Prostate gland (tissue), 2 donors: ENCODE measurements at regions not wholly inside any gene's neighbourhood (a gene's known extent, or its start where the extent isn't known, plus 50 kb on each side); places are given as distances from the start of the nearest gene placed in this dataset.

Experiments used
- DNase-seq: peaks from one replicate; pipeline ENCODE4 v3.0.0-alpha.2; 2019; ENCODE audit warnings: low spot score
- H3K27ac ChIP-seq, 2 donors: fragments of 200-600 bp; sonication (generic); 2 replicates each; pipeline ENCODE4 v1.5.1; 2017 to 2019
- H3K27me3 ChIP-seq: fragments of 200-600 bp; sonication (generic); replicated peaks from 2 replicates; pipeline ENCODE4 v1.5.1; 2019; ENCODE audit not compliant: insufficient read depth
- H3K36me3 ChIP-seq, 2 donors: fragments of 200-600 bp; sonication (generic); 1 replicate in 1 of 2; 2 replicates in 1 of 2; pipeline versions ENCODE4 v1.5.1 to v1.8.1; 2017 to 2019
- H3K4me1 ChIP-seq: fragments of 200-600 bp; sonication (generic); replicated peaks from 2 replicates; pipeline ENCODE4 v1.5.1; 2019
- H3K4me3 ChIP-seq, 2 donors: fragments of 200-600 bp; sonication (generic); 2 replicates each; pipeline ENCODE4 v1.5.1; 2017 to 2019
- H3K9me3 ChIP-seq: fragments of 200-600 bp; sonication (generic); 2 replicates; pipeline ENCODE4 v1.5.1; 2017
- POLR2A ChIP-seq: fragments of 450-650 bp; IDR thresholded peaks from one replicate; pipeline ENCODE4 v1.6.1; 2016; ENCODE audit warnings: antibody characterized with exemption, mild to moderate bottlenecking
- POLR2AphosphoS5 ChIP-seq: sonication (generic); formaldehyde crosslinking; IDR thresholded peaks from one replicate; pipeline ENCODE4 v1.6.1; 2017; ENCODE audit warnings: antibody characterized with exemption
- WGBS: methylation state at CpG from one replicate; pipeline ENCODE4 v1.1.5; 2018; 5-methylcytosine and 5-hydroxymethylcytosine counted together
- intact Hi-C: fragments of 100-400 bp; cut with DNase I; formaldehyde crosslinking; loops from one replicate; pipeline ENCODE4 v1.14.2; 2022
- TF ChIP-seq, protein P1 (sequence below), 4 experiments: fragments of 200-600 bp in 2 of 4; fragments of 450-650 bp in 2 of 4; sonication (generic) in 2 of 4; IDR thresholded peaks; 1 replicate in 3 of 4; 2 replicates in 1 of 4; pipeline ENCODE4 v1.5.1; 2016 to 2019; ENCODE audit warnings: antibody characterized with exemption in 4 of 4, mild to moderate bottlenecking in 2 of 4, moderate library complexity in 2 of 4

DNA sequence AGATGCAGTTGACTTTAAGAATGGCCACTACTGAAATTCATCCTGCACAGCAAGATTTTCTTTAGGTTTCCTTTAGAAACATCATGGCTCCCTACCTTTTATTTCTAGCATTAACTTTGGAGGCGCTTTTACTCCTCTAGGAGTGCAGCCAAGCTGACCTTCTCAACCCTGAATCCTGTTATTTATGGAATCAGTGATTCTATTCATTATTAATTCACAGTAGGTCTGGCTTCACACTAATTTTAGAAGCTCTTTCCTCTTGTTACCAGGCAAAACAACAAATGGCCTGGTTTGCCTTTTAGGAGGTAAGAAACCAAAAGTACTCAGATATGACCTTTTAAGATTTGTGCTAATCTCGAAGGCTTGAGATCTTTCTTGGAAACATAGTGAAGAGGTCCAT is 93.0 kb upstream of the PELI1 start:
- H3K4me3 ChIP-seq: no peak overlapping the region
- no peaks in the 10 kb centered on the region for H3K9me3 ChIP-seq
- 91% methylated on average over 2 of the region's 2 CpGs for WGBS
- no peaks in the 10 kb centered on the region for H3K27me3 ChIP-seq
- intact Hi-C loops: no loop called here
- H3K4me1 ChIP-seq: no peaks in the 10 kb centered on the region
- TF ChIP-seq, protein P1, sequence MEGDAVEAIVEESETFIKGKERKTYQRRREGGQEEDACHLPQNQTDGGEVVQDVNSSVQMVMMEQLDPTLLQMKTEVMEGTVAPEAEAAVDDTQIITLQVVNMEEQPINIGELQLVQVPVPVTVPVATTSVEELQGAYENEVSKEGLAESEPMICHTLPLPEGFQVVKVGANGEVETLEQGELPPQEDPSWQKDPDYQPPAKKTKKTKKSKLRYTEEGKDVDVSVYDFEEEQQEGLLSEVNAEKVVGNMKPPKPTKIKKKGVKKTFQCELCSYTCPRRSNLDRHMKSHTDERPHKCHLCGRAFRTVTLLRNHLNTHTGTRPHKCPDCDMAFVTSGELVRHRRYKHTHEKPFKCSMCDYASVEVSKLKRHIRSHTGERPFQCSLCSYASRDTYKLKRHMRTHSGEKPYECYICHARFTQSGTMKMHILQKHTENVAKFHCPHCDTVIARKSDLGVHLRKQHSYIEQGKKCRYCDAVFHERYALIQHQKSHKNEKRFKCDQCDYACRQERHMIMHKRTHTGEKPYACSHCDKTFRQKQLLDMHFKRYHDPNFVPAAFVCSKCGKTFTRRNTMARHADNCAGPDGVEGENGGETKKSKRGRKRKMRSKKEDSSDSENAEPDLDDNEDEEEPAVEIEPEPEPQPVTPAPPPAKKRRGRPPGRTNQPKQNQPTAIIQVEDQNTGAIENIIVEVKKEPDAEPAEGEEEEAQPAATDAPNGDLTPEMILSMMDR (IDR thresholded peaks at IDR 0.05): no peak
- no peak for DNase-seq
- no peaks in the 10 kb centered on the region for H3K36me3 ChIP-seq
- no peak overlapping the region for H3K27ac ChIP-seq

DNA sequence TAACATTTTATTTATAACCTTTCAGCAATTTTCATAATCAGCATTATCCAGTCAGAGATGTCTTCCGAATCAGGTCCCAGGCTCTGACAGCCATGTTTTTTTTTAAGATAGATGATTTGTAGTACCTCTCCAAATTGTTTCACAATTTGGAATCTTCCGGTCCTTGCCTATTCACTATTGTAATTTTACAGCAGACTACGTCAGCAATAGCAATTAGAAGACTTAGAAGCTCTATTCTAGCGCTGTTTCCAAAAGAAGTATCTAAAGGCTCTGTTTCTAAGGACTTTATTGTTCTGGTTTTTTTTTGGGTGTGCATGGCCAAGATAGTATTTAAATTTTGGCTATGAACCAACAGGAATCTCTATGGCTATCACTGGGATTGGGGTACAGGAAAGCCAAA is 94.6 kb upstream of the PELI1 start:
- Histone ChIP-seq H3K4me1 (no peaks in the 10 kb centered on the region), H3K36me3 (no peaks in the 10 kb centered on the region), H3K27ac (no peak overlapping the region), H3K27me3 (no peaks in the 10 kb centered on the region), H3K9me3 (no peaks in the 10 kb centered on the region), H3K4me3 (no peak overlapping the region)
- no peak for DNase-seq
- 88% methylated on average over 4 of the region's 4 CpGs for WGBS
- TF ChIP-seq POLR2AphosphoS5: peak; percentile 8
- TF ChIP-seq, protein P1 (IDR thresholded peaks at IDR 0.05): no peak
- intact Hi-C loops: no loop called here

DNA sequence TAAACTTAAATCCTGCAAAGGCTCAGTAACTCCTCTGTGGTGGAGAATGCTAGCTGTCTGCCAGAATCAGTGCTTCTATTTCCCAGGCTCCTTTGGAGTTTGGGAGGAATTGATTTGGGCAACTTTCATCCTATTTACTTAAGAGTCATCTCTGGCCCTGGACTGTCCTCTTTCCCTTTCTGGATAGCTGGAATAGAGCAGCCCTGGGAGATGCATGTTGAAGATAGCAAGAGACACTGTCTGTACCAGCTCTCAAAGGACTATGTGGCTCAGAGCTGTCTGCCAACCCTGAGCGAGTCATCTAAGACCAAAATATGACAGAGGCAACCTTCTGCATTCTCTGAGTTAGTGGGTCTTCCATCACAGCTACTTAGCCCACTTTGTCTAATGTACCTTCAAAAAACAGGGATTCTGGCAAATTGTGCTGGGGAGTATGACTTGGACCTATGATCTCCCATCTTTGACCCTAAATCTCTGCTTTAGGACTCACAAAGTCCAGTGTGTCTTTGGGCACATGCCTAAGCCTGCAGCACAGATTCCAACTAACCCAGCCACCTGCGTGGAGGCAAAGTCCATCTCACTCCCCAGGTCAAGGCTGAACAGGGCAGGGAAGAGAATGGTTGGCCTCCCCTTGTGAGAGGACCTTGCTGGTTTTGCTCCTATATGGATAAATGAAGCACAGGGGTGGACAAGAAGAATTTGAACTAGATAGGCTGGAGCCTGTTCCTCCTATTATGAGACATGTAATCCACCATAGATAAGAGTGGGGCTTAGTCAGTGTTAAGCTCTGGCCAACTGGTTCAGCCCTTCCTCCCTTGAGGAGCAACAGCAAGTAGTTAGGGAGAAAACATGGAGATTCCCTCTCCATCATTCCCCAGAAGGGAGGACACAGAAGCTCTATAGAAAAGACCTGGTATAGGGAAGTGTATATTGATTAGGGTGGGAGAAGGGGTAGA is 99.1 kb upstream of the PELI1 start:
- intact Hi-C loops: no loop called here
- TF ChIP-seq POLR2AphosphoS5: no peak
- TF ChIP-seq, protein P1 (IDR thresholded peaks at IDR 0.05): no peak
- TF ChIP-seq POLR2A: no peak
- H3K9me3 ChIP-seq: no peaks in the 10 kb centered on the region
- H3K4me1 ChIP-seq: no peaks in the 10 kb centered on the region
- no peak for DNase-seq
- H3K36me3 ChIP-seq: no peaks in the 10 kb centered on the region
- H3K4me3 ChIP-seq: no peak overlapping the region
- H3K27me3 ChIP-seq: no peaks in the 10 kb centered on the region
- H3K27ac ChIP-seq: no peak overlapping the region
- 94% methylated on average over 2 of the region's 2 CpGs for WGBS

DNA sequence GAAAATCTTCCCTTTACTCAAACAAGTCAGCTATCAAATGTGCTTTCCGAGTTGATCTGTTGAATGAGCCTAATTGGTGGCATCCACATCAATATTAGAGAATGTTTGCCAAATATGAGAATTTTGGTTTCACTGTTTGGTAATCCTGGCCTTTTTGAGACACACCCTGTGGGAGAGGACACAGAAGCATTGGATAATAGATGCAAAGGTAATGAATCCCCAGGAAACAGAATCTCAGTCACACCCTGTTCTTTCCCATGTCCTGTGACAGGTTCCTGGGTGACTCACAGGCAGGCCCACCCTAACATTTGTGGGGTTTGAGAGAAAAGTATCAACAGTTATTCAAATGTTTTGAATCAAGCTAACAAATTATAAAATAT is 99.8 kb upstream of the PELI1 start:
- intact Hi-C loops: no loop called here
- Histone ChIP-seq H3K27ac (no peak overlapping the region), H3K27me3 (no peaks in the 10 kb centered on the region), H3K4me3 (no peak overlapping the region), H3K4me1 (no peaks in the 10 kb centered on the region), H3K36me3 (no peaks in the 10 kb centered on the region), H3K9me3 (no peaks in the 10 kb centered on the region)
- no peak for TF ChIP-seq POLR2A
- TF ChIP-seq, protein P1 (IDR thresholded peaks at IDR 0.05): no peak
- no peak for TF ChIP-seq POLR2AphosphoS5
- WGBS: 97% methylated on average over 1 of the region's 1 CpG
- no peak for DNase-seq

DNA sequence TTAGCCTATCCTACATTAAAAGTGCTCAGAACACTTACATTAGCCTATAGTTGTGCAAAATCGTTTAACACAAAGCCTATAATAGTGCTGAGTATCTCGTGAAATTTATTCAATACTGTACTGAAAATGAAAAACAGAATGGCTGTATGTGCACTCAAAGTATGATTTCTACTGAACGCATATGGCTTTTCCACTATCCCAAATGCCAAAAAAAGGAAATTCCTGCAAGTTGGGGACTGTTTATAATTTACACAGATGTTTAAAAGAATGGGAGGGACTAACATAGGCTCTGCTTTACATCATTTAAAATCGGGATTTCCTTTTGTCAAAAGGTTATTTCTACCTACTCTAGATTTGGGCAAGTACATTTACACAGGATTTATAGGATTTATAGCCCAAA is 101.4 kb upstream of the PELI1 start:
- DNase-seq: no peak
- Histone ChIP-seq H3K27ac (no peak overlapping the region), H3K4me1 (no peaks in the 10 kb centered on the region), H3K9me3 (no peaks in the 10 kb centered on the region), H3K36me3 (no peaks in the 10 kb centered on the region), H3K4me3 (no peak overlapping the region), H3K27me3 (no peaks in the 10 kb centered on the region)
- intact Hi-C loops: no loop called here
- WGBS: 82% methylated on average over 4 of the region's 4 CpGs
- TF ChIP-seq POLR2AphosphoS5 (no peak), POLR2A (no peak)
- TF ChIP-seq, protein P1 (IDR thresholded peaks at IDR 0.05): no peak
